ENCODE measurements at regions not wholly inside any gene's neighbourhood (a gene's known extent, or its start where the extent isn't known, plus 50 kb on each side); places are given as distances from the start of the nearest gene placed in this dataset.

GRCh38 chr2:164252568-164253287 lies 368.6 kb downstream of the GRB14 start:
- H3K9ac ChIP-seq (ENCODE audit: control insufficient read depth, extremely low read depth, insufficient read depth, low read length), result no peak overlapping the region
- TF ChIP-seq EZH2 (IDR thresholded peaks at IDR 0.05; ENCODE audit: low read length), result no peak
- TF ChIP-seq CTCF (optimal IDR thresholded peaks at IDR 0.05 in 1 of 3, IDR thresholded peaks at IDR 0.05 in 1 of 3, conservative IDR thresholded peaks at IDR 0.05 in 1 of 3; ENCODE audit: extremely low read depth in 1 of 3, insufficient read depth in 2 of 3, low read length in 3 of 3), result no peak
- dilution Hi-C loops (cut with MboI; ENCODE audit: extremely low pct_ligation_motif_present, low sequenced_read_pairs), result no loop called here
- no peak overlapping the region for H3K4me2 ChIP-seq (ENCODE audit: control insufficient read depth, extremely low read depth, insufficient read depth, low read depth, low read length)
- no peaks in the 10 kb centered on the region for H3K9me3 ChIP-seq (ENCODE audit: control insufficient read depth, low read depth, low read length)
- no peaks in the 10 kb centered on the region for H3K79me2 ChIP-seq (ENCODE audit: control insufficient read depth, insufficient read depth, low read length)
- no peaks in the 10 kb centered on the region for H3K4me1 ChIP-seq (ENCODE audit: control insufficient read depth, extremely low read depth, insufficient read depth, low read length)
- H3K27ac ChIP-seq (ENCODE audit: control insufficient read depth, insufficient read depth, low read length), result no peak overlapping the region
- H3K4me3 ChIP-seq (ENCODE audit: control insufficient read depth in 2 of 3, extremely low read depth in 1 of 3, insufficient read depth in 2 of 3, low read depth in 1 of 3, low read length in 3 of 3), result no peak overlapping the region
- FAIRE-seq (no peak), DNase-seq (ENCODE audit: low read depth, low spot score) (no peak)
- H4K20me1 ChIP-seq (ENCODE audit: control insufficient read depth, extremely low read depth, insufficient read depth, low read length), result no peaks in the 10 kb centered on the region
- no peak overlapping the region for H2AFZ ChIP-seq (ENCODE audit: control insufficient read depth, low read length)
- no peaks in the 10 kb centered on the region for H3K9me1 ChIP-seq (ENCODE audit: control insufficient read depth, extremely low read depth, insufficient read depth, low read length)
- H3K27me3 ChIP-seq (ENCODE audit: control insufficient read depth, extremely low read depth, insufficient read depth, low read length), result no peaks in the 10 kb centered on the region
- H3K36me3 ChIP-seq (ENCODE audit: control insufficient read depth in 2 of 2, extremely low read depth in 1 of 2, insufficient read depth in 2 of 2, low read length in 2 of 2), result no peaks in the 10 kb centered on the region

- FAIRE-seq, result no peak
Observed at GRCh38 chr2:164243315-164243714, 378.0 kb downstream of the GRB14 start.

More at GRCh38 chr2:164243315-164243714, 378.0 kb downstream of the GRB14 start:
- no peak for DNase-seq (ENCODE audit: low read depth, low spot score)
- Histone ChIP-seq H3K9ac (ENCODE audit: control insufficient read depth, extremely low read depth, insufficient read depth, low read length) (no peak overlapping the region), H3K79me2 (ENCODE audit: control insufficient read depth, insufficient read depth, low read length) (no peaks in the 10 kb centered on the region), H3K36me3 (ENCODE audit: control insufficient read depth in 2 of 2, extremely low read depth in 1 of 2, insufficient read depth in 2 of 2, low read length in 2 of 2) (no peaks in the 10 kb centered on the region), H3K4me2 (ENCODE audit: control insufficient read depth, extremely low read depth, insufficient read depth, low read depth, low read length) (no peak overlapping the region), H3K4me3 (ENCODE audit: control insufficient read depth in 2 of 3, extremely low read depth in 1 of 3, insufficient read depth in 2 of 3, low read depth in 1 of 3, low read length in 3 of 3) (no peak overlapping the region), H2AFZ (ENCODE audit: control insufficient read depth, low read length) (no peak overlapping the region), H4K20me1 (ENCODE audit: control insufficient read depth, extremely low read depth, insufficient read depth, low read length) (no peaks in the 10 kb centered on the region), H3K27ac (ENCODE audit: control insufficient read depth, insufficient read depth, low read length) (no peak overlapping the region), H3K27me3 (ENCODE audit: control insufficient read depth, extremely low read depth, insufficient read depth, low read length) (no peaks in the 10 kb centered on the region), H3K9me1 (ENCODE audit: control insufficient read depth, extremely low read depth, insufficient read depth, low read length) (no peaks in the 10 kb centered on the region), H3K9me3 (ENCODE audit: control insufficient read depth, low read depth, low read length) (no peaks in the 10 kb centered on the region), H3K4me1 (ENCODE audit: control insufficient read depth, extremely low read depth, insufficient read depth, low read length) (no peaks in the 10 kb centered on the region)
- TF ChIP-seq EZH2 (IDR thresholded peaks at IDR 0.05; ENCODE audit: low read length) (no peak), CTCF (optimal IDR thresholded peaks at IDR 0.05 in 1 of 3, IDR thresholded peaks at IDR 0.05 in 1 of 3, conservative IDR thresholded peaks at IDR 0.05 in 1 of 3; ENCODE audit: extremely low read depth in 1 of 3, insufficient read depth in 2 of 3, low read length in 3 of 3) (no peak)
- dilution Hi-C loops (cut with MboI; ENCODE audit: extremely low pct_ligation_motif_present, low sequenced_read_pairs), result no loop called here
